HG03575 (cell line): ENCODE measurements at regions not wholly inside any gene's neighbourhood (a gene's known extent, or its start where the extent isn't known, plus 50 kb on each side); places are given as distances from the start of the nearest gene placed in this dataset.
"Not testable (repeated sequence)": the region's sequence is repeated elsewhere in the genome, so short reads cannot be mapped to it uniquely, and the experiment has no call there.

Experiments
- ATAC-seq: cut with Tn5 transposase; IDR thresholded peaks from one replicate; pipeline ENCODE4 v1.9.1; 2021; ENCODE audit not compliant: unreplicated experiment, insufficient number of reproducible peaks, low FRiP score; ENCODE audit errors: extremely low read depth

DNA sequence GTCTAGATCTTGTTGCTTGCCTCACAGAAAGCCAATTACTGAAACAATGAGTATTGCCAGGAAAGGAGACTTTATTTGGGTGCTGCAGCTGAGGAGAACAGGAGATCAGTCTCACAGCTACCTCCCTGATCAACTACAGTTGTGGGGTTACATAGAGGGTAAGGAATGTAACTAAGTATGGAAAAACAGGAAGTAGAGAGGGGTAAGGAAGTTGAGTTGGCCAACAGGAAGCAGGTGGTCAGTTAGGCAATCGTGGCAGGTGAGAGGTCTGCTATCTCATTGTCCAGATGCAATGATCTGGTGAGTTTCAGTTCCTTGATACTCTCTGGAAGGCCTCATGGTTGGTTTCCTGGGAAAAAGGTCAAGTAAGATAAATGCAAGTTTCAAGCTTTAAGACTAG lies 333.1 kb upstream of the GOT2 start:
- ATAC-seq = no peak

DNA sequence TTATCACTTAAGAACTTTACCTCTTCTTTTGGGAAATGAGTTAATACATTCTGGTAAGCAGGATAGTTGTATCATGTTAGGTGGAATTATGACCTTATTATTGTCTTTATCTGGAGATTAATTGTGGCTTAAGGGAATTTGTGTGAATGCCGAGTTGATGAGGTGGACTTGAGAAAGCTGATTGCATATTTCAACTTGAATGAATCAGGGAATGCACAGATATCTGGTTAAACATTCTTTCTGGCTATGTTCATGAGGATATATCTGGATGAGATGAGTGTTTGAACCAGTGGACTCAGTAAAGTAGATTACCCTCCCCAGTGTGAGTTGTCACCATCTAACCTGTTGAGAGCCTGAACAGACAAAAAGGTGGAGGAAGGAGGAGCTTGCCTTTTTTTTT lies 326.1 kb upstream of the GOT2 start:
- ATAC-seq = no peak

GRCh38 chr16:59058250-59058649 lies 324.1 kb upstream of the GOT2 start:
- ATAC-seq = no peak

DNA sequence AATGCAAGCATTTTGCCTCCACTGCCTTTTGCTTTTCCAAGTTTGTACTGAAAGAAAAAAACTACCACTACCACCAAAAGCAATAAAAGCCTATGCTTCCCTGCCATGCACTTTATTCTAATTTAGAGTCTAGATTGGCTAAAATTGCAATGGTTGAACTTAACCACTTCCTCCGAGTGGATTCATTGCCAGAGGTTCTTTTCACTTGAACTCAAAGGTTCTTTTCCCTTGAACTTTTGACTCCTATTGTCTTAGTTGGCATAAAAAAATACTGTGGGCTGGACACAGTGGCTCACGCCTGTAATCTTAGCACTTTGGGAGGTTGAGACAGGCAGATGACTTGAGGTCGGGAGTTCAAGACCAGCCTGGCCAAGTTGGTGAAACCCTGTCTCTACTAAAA lies 319.8 kb upstream of the GOT2 start:
- no peak for ATAC-seq

GRCh38 chr16:59052231-59052630 lies 318.1 kb upstream of the GOT2 start:
- ATAC-seq = no peak

DNA sequence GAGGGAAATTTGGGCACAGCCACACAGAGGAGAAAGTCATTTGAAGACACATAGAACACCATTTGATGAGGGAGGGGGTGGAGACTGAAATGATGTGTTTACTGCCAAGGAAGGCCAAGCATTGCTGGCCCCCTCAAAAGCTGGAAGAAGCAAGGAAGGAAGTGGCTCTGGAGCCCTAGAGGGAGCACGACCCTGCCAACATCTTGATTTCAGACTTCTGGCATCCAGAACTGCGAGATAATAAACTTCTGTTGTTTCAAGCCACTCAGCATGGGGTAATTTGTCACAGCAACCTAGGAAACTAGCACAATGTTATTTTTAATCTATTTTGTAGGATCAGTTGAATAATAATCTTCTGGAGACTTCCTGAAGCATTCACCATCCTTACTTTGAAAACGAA lies 314.8 kb upstream of the GOT2 start:
- ATAC-seq = no peak

GRCh38 chr16:59047114-59047513 lies 313.0 kb upstream of the GOT2 start:
- no peak for ATAC-seq

GRCh38 chr16:59046335-59046734 lies 312.2 kb upstream of the GOT2 start:
- ATAC-seq = no peak

DNA sequence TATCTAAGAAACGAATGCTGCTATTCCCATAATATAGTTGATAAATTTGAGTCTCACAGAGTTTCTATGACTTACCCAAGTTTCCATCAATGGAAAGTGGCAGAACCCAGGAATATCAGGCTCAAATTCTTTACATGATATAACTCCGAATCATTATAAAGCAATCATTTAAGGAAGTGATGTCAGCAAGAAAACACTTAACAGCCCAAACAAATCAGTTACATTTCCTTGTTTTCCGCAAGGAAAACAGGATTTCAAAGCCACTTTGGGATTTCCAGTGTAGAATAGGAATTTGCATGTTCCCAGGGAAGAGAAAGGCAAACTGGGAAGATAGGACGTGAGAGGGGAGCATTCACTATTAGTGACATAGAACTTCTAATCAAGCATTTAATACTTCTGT lies 311.4 kb upstream of the GOT2 start:
- ATAC-seq = no peak

- ATAC-seq = no peak
These were observed 310.5 kb upstream of the GOT2 start for GRCh38 chr16:59044616-59045015.

- no peak for ATAC-seq
These were observed 308.2 kb upstream of the GOT2 start for GRCh38 chr16:59042301-59042700.

GRCh38 chr16:59039066-59039720 lies 305.1 kb upstream of the GOT2 start:
- ATAC-seq = no peak

DNA sequence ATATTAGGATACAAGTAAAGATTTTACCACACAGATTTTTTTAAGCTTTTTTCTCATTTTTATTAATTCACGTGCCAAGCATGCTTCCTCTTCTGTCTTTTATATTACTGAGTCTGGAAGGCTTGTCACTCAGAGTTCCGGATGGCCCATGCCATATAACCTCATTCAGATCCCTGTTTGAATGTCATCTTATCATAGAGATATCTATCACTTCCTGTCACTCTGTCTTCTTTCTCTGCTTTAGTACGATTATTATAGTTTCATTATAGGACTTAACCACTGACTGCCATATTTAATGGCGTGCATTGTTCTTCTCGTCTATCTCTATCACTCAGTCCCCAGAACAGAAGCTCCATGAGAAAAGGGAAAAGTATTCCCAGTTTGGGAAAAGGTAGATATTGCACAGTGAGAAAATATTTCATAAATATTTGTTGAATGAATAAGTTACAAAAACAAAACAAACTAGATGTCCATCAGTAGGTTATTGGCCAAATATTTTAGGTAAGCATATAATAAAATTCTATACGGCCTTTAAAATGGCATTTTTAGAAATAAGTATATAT lies 296.9 kb upstream of the GOT2 start:
- ATAC-seq = no peak

DNA sequence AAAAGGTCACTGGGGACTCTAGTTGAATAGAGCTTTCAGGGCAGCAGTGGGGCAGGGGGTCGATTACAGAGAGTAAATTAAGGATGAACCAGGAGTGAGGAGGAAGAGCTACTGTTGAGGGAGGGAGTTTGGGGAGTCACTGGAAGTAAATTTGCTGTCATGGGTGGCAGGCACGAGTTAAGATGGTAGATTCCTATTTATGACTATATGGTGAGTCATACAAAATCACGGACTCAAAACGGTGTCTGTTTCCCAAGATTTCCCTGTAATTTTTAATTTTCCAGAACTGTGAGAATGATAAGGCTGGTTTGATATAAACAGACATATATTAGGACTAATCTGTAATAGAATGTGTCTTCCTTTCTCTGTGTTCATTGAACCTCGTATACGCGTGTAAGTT lies 287.6 kb upstream of the GOT2 start:
- no peak for ATAC-seq

DNA sequence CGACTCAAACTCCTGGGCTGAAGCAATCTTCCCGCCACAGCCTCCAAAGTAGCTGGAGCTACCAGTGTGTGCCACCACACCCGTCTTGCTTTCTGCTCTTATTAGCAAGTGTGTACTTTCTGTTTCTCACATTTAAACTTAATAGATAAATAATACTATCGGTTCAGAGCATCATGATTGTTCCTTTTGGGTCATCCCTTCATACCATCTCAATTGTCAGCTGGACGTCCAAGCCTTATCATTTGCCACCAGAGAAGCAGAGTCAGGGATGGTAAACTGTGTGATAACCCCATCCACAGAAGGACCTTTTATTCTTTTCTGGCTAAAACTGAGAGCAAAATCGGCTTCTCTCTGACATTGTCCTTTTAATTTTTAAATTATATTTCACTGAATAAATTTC lies 279.8 kb upstream of the GOT2 start:
- ATAC-seq = no peak

- ATAC-seq = no peak
These were observed 265.6 kb upstream of the GOT2 start for GRCh38 chr16:58999762-59000161.

DNA sequence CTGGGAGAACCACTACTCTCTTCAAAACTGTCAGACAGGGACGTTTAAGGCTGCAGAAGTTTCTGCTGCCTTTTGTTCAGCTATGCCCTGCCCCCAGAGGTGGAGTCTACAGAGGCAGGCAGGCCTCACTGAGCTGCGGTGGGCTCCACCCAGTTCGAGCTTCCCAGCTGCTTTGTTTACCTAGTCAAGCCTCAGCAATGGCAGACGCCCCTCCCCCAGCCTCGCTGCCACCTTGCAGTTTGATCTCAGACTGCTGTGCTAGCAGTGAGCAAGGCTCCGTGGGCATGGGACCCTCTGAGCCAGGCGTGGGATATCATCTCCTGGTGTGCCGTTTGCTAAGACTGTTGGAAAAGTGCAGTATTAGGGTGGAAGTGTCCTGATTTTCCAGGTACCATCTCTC lies 258.6 kb upstream of the GOT2 start:
- ATAC-seq = not testable (repeated sequence)

DNA sequence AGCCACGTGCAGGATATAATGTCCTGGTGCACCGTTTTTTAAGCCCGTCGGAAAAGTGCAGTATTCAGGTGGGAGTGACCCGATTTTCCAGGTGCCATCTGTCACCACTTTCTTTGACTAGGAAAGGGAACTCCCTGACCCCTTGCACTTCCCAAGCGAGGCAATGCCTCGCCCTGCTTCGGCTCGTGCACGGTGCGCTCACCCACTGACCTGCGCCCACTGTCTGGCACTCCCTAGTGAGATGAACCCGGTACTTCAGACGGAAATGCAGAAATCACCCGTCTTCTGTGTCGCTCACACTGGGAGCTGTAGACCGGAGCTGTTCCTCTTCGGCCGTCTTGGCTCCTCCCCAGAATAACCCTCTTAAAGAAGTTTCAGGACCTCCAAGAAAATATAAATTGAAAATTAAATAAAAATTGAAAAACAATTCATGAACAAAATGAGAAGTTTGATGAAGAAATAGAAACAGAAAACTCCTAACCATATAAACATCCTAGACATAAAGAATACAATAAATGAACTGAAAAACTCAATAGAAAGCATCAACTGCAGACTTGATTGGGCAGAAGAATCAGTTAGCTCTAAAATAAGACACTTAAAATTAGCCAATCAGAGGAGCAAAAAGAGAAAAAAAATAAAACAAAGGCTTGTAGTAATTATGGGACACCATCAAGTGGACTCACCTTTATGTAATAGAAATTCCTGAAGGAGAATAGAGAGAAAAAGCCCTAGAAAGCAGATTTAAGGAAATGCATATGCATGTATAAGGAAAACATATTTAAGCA lies 249.3 kb upstream of the GOT2 start:
- not testable (repeated sequence) for ATAC-seq

DNA sequence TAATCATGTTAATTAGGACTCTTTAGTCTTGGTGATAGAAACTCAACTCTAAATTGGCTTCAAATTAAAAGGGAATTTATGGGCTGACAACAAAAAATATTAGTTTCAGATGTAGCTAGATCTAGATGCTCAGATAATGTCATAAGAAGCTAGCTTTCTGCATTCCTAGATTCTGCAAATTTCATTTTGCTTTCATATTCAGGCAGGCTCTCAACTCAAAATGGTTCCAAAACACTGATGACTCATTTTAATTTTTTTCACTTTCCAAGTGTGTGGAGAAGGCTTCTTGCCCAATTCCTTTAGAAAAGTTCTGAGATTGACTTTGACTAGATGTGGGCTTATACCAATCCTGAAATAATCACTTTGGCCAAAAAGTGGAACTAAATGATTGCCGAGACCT lies 236.7 kb upstream of the GOT2 start:
- peak; percentile 80 for ATAC-seq

DNA sequence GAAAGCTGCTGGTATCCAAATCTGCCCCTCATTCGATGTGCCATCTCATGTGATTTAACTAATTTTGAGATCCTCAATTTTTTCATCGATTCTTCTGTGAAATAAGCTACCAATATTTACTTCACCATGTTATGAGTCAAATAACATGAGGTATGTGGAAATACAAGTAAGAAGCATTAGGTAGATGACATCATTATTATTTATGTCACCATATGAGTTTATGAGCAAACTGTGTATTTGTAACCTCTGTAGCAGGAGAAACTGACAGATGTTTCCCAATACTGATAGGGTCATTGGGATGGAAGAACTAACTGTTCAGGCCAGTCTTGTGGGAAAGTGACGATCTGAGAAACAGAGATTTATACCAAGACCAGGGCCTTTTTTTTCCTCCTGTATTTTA lies 229.4 kb upstream of the GOT2 start:
- no peak for ATAC-seq
